ENCODE measurements at regions not wholly inside any gene's neighbourhood (a gene's known extent, or its start where the extent isn't known, plus 50 kb on each side); places are given as distances from the start of the nearest gene placed in this dataset.

DNA sequence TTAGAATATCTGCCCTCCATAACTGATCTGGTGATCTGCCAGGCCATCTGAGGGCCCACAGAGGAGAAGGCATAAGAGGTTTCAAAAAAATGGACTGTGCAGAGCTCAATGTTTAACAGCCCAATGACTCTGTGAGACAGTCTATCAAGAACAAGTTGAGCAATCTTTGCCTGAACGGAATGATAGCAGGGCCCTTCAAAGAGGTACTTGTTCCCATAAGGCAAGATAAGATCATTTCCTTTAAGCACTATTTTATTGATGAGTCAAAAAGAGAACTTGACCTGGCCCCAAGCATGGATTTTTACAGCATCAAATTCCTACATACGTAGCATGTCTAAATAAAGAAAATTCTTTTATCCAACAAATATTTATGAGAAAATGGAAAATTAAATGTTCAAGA lies 182.8 kb downstream of the IDS start:
- TF ChIP-seq, protein P1, sequence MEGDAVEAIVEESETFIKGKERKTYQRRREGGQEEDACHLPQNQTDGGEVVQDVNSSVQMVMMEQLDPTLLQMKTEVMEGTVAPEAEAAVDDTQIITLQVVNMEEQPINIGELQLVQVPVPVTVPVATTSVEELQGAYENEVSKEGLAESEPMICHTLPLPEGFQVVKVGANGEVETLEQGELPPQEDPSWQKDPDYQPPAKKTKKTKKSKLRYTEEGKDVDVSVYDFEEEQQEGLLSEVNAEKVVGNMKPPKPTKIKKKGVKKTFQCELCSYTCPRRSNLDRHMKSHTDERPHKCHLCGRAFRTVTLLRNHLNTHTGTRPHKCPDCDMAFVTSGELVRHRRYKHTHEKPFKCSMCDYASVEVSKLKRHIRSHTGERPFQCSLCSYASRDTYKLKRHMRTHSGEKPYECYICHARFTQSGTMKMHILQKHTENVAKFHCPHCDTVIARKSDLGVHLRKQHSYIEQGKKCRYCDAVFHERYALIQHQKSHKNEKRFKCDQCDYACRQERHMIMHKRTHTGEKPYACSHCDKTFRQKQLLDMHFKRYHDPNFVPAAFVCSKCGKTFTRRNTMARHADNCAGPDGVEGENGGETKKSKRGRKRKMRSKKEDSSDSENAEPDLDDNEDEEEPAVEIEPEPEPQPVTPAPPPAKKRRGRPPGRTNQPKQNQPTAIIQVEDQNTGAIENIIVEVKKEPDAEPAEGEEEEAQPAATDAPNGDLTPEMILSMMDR (IDR thresholded peaks at IDR 0.05; ENCODE audit: insufficient read depth, low read length, poor library complexity, severe bottlenecking), result no peak
- DNase-seq (ENCODE audit: low read depth), result no peak
- no peaks in the 10 kb centered on the region for H3K36me3 ChIP-seq (ENCODE audit: control insufficient read depth, insufficient read depth, low read length)

DNA sequence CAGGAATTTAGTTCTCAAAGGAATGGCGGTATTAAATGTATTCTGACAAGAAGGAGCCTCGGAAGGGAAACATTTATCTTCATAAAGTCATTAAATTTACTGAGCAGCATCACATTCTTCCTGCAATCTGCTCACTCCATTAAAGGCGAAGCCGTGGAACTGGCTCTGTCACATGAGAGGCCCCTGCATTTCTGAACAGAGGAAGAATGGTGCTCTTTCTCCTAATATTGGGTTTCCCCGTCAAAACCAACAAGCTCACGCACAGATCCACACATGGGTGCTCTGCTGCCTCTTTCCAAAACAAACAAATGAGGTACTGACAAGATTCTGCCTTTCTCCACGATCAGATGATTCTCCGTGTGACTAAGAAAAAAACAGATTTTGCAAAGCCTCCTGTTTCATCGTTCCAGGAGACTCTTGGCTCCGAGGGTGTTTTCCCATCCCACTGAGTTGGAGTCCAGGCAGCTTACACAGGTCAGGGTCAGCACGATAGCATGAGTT lies 191.2 kb downstream of the IDS start:
- TF ChIP-seq, protein P1 (IDR thresholded peaks at IDR 0.05; ENCODE audit: insufficient read depth, low read length, poor library complexity, severe bottlenecking), result no peak
- no peaks in the 10 kb centered on the region for H3K36me3 ChIP-seq (ENCODE audit: control insufficient read depth, insufficient read depth, low read length)
- H3K4me3 ChIP-seq (ENCODE audit: low read depth, low read length), result no peak overlapping the region
- DNase-seq (ENCODE audit: low read depth), result no peak
- no peaks in the 10 kb centered on the region for H3K27me3 ChIP-seq (ENCODE audit: control insufficient read depth, insufficient read depth, low read length)

More for the DNA sequence above, 182.8 kb downstream of the IDS start:
- no peaks in the 10 kb centered on the region for H3K27me3 ChIP-seq (ENCODE audit: control insufficient read depth, insufficient read depth, low read length)
- H3K4me3 ChIP-seq (ENCODE audit: low read depth, low read length), result no peak overlapping the region

DNA sequence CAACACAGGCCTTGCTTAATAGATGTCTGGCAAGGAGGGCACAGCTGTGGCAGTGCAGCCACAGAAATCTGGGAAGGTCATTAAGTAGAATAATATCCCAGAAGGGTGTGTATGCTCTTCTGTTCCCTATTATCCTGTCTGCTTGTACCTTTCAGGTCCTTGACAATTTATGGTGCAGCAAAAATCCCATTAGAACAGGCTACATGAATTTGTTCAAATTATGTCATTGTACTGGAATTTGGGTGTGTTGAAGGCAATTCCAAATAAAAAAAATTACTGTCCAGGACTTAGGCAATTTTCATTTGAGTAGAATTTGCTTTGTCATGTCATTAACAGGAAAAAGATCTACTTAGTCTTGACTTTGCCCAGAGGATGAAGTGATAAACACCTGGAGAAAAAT lies 192.1 kb downstream of the IDS start:
- TF ChIP-seq, protein P1 (IDR thresholded peaks at IDR 0.05; ENCODE audit: insufficient read depth, low read length, poor library complexity, severe bottlenecking), result no peak
- no peak overlapping the region for H3K4me3 ChIP-seq (ENCODE audit: low read depth, low read length)
- no peaks in the 10 kb centered on the region for H3K36me3 ChIP-seq (ENCODE audit: control insufficient read depth, insufficient read depth, low read length)
- no peak for DNase-seq (ENCODE audit: low read depth)
- no peaks in the 10 kb centered on the region for H3K27me3 ChIP-seq (ENCODE audit: control insufficient read depth, insufficient read depth, low read length)

DNA sequence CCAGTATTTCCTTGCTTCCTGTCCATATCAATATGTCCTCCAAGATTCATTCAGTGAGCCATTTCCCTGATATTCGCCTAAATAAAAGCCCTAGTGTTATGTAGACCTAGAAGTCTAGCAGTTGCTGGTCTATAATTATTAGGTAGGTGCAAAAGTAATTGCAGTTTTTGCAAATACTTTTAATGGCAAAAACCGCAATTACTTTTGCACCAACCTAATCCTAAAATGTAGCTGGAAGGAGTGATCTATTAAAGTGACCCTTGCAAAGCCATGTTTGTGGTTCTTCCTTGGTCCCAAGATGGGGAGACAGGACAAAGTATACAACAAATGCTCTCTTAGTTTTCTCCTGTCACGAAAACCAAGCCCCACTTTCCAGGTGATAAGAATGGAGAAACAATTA lies 193.0 kb downstream of the IDS start:
- TF ChIP-seq, protein P1 (IDR thresholded peaks at IDR 0.05; ENCODE audit: insufficient read depth, low read length, poor library complexity, severe bottlenecking), result no peak
- Histone ChIP-seq H3K4me3 (ENCODE audit: low read depth, low read length) (no peak overlapping the region), H3K36me3 (ENCODE audit: control insufficient read depth, insufficient read depth, low read length) (no peaks in the 10 kb centered on the region), H3K27me3 (ENCODE audit: control insufficient read depth, insufficient read depth, low read length) (no peaks in the 10 kb centered on the region)
- DNase-seq (ENCODE audit: low read depth), result no peak

DNA sequence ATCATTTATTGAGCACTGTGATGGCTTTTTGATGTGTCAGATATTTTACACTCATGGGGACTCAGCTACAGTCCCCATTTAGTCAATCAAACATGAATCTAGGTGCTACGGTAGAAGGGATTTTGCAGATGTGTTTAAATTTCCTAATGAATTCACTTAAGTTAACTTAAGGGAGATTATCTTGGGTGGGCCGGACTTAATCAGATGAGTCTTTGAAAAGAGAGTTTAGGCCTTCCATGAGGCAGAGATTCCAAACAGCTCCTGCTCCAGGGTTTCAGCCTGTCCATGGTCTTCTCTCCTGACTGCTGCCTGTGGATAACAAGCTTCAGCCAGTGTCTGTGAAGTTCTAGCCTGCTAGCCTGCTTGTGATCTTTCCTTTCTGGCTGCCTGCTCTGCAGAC lies 202.4 kb downstream of the IDS start:
- TF ChIP-seq, protein P1 (IDR thresholded peaks at IDR 0.05; ENCODE audit: insufficient read depth, low read length, poor library complexity, severe bottlenecking), result no peak
- no peak for DNase-seq (ENCODE audit: low read depth)
- Histone ChIP-seq H3K36me3 (ENCODE audit: control insufficient read depth, insufficient read depth, low read length) (no peaks in the 10 kb centered on the region), H3K4me3 (ENCODE audit: low read depth, low read length) (no peak overlapping the region), H3K27me3 (ENCODE audit: control insufficient read depth, insufficient read depth, low read length) (no peaks in the 10 kb centered on the region)

DNA sequence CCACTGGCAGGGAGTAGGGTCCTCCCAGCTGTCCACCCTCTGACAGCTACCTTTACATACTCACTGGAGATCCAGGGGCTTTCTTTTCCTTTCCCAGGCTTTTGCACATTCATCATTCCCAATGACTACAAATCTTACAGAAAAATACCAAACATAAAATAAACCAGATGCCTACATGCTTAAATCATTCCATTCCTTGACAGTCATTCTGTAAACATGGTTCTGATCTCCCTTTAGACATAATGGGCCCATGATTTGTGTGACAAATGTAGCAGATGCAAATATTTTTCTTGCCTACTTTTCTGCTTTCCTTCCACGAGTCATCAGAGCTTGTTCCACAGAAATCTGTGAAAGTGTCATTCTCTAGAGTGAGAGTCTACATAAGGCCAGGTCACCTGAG lies 207.0 kb downstream of the IDS start:
- TF ChIP-seq, protein P1 (IDR thresholded peaks at IDR 0.05; ENCODE audit: insufficient read depth, low read length, poor library complexity, severe bottlenecking), result no peak

More for the DNA sequence above, 207.0 kb downstream of the IDS start:
- no peaks in the 10 kb centered on the region for H3K27me3 ChIP-seq (ENCODE audit: control insufficient read depth, insufficient read depth, low read length)
- no peak overlapping the region for H3K4me3 ChIP-seq (ENCODE audit: low read depth, low read length)
- DNase-seq (ENCODE audit: low read depth), result no peak
- no peaks in the 10 kb centered on the region for H3K36me3 ChIP-seq (ENCODE audit: control insufficient read depth, insufficient read depth, low read length)

All from kidney epithelial cell (primary cell).